ENCODE measurements at regions not wholly inside any gene's neighbourhood (a gene's known extent, or its start where the extent isn't known, plus 50 kb on each side); places are given as distances from the start of the nearest gene placed in this dataset.

- H3K4me1 ChIP-seq = no peaks in the 10 kb centered on the region
- no peak overlapping the region for H3K4me3 ChIP-seq (replicated peaks in 1 of 3)
- no peak for TF ChIP-seq POLR2A (IDR thresholded peaks at IDR 0.05)
- TF ChIP-seq, protein P1, sequence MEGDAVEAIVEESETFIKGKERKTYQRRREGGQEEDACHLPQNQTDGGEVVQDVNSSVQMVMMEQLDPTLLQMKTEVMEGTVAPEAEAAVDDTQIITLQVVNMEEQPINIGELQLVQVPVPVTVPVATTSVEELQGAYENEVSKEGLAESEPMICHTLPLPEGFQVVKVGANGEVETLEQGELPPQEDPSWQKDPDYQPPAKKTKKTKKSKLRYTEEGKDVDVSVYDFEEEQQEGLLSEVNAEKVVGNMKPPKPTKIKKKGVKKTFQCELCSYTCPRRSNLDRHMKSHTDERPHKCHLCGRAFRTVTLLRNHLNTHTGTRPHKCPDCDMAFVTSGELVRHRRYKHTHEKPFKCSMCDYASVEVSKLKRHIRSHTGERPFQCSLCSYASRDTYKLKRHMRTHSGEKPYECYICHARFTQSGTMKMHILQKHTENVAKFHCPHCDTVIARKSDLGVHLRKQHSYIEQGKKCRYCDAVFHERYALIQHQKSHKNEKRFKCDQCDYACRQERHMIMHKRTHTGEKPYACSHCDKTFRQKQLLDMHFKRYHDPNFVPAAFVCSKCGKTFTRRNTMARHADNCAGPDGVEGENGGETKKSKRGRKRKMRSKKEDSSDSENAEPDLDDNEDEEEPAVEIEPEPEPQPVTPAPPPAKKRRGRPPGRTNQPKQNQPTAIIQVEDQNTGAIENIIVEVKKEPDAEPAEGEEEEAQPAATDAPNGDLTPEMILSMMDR (IDR thresholded peaks at IDR 0.05) = no peak
- intact Hi-C loops (cut with DNase I) = no loop called here
- H3K27me3 ChIP-seq = no peaks in the 10 kb centered on the region
- H3K36me3 ChIP-seq = no peaks in the 10 kb centered on the region
- H3K27ac ChIP-seq = no peak overlapping the region
- WGBS, 2 donors = 77 to 85% methylated on average over 6 of the region's 6 CpGs
- H3K9me3 ChIP-seq = no peaks in the 10 kb centered on the region
- no peak for DNase-seq
Observed at GRCh38 chr7:156590212-156590611, 50.4 kb upstream of the RNF32 start.

DNA sequence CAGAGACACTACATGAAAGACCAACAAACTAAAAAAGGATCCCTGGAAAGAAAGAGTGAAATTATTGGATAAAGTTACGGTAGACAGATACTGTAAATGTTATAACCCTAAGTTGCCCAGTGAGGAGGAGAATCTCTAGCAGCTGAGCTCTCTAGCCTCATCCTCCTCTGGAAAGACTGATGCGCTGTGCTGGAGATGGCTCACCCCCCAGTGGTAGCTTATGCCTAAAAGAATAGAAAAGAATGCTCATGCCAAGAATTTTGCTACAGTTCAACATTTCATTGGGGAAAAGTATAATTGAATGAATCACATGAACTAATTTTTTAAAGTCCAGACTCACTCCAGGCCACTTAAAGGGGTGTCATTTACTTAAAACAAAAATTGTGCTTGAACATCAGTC lies 50.8 kb upstream of the RNF32 start:
- Histone ChIP-seq H3K4me3 (replicated peaks in 1 of 3) (no peak overlapping the region), H3K9me3 (no peaks in the 10 kb centered on the region), H3K36me3 (no peaks in the 10 kb centered on the region), H3K27ac (no peak overlapping the region), H3K27me3 (no peaks in the 10 kb centered on the region), H3K4me1 (no peaks in the 10 kb centered on the region)
- 81 to 84% methylated on average over 2 of the region's 2 CpGs for WGBS, 2 donors
- DNase-seq = no peak
- TF ChIP-seq, protein P1 (IDR thresholded peaks at IDR 0.05) = no peak
- TF ChIP-seq POLR2A (IDR thresholded peaks at IDR 0.05) = no peak
- intact Hi-C loops (cut with DNase I) = no loop called here

DNA sequence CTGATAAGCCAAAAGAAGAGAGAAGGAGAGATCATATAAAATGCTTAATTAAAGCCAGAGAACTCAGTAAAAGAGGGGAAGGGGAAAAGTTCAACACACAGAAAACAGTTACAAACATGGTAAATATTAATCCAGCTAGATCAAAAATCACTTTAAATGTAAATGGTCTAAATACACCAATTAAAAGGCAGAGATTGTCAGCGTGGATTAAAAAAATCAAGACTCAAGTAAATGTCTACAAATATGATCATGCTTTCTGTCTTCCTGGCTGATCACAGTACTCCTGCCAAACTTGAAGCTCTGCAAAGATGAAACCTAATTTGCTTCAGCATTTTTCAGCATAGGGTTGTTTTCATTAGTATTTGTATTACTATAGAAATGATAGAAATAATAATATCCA lies 54.6 kb upstream of the RNF32 start:
- intact Hi-C loops (cut with DNase I) = no loop called here
- no peak for DNase-seq

GRCh38 chr7:156585025-156585648 lies 55.4 kb upstream of the RNF32 start:
- intact Hi-C loops (cut with DNase I) = no loop called here

More for the DNA sequence above, 54.6 kb upstream of the RNF32 start:
- no peaks in the 10 kb centered on the region for H3K9me3 ChIP-seq
- H3K27me3 ChIP-seq = no peaks in the 10 kb centered on the region
- no peak overlapping the region for H3K4me3 ChIP-seq (replicated peaks in 1 of 3)
- 86 to 95% methylated on average over 1 of the region's 1 CpG for WGBS, 2 donors
- TF ChIP-seq, protein P1 (IDR thresholded peaks at IDR 0.05) = no peak
- no peak for TF ChIP-seq POLR2A (IDR thresholded peaks at IDR 0.05)
- H3K27ac ChIP-seq = no peak overlapping the region
- no peaks in the 10 kb centered on the region for H3K4me1 ChIP-seq
- no peaks in the 10 kb centered on the region for H3K36me3 ChIP-seq

DNA sequence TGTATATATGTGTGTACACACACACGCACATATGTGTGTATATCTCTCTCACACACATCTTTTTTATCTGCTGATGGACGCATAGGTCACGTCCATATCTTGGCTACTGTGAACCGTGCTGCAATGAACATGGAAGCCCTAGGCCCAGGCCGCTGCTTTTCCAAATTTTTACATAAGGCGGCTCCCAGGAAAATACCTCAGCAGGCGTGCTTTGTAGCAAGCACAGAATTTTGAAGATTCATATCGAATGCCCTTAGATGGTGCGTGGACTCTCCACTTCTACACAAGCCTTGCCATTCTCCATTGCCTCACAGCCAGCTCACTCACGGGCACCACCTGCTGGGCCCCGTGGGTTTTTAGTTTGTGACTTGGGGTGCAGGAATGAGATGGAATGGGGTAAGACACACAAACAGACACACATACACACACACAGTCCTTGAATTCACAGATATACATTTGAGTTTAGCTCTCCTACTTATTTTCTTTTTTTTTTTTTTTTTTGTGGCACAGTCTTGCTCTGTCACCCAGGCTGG lies 57.9 kb upstream of the RNF32 start:
- no peaks in the 10 kb centered on the region for H3K27me3 ChIP-seq
- WGBS, 2 donors = 96 to 97% methylated on average over 11 of the region's 11 CpGs
- intact Hi-C loops (cut with DNase I) = no loop called here
- H3K4me1 ChIP-seq = no peaks in the 10 kb centered on the region
- no peaks in the 10 kb centered on the region for H3K36me3 ChIP-seq
- no peak overlapping the region for H3K27ac ChIP-seq
- no peaks in the 10 kb centered on the region for H3K9me3 ChIP-seq
- H3K4me3 ChIP-seq (replicated peaks in 1 of 3) = no peak overlapping the region
- DNase-seq = no peak
- no peak for TF ChIP-seq POLR2A (IDR thresholded peaks at IDR 0.05)
- TF ChIP-seq, protein P1 (IDR thresholded peaks at IDR 0.05) = no peak

More at GRCh38 chr7:156585025-156585648, 55.4 kb upstream of the RNF32 start:
- no peaks in the 10 kb centered on the region for H3K4me1 ChIP-seq
- no peaks in the 10 kb centered on the region for H3K27me3 ChIP-seq
- H3K27ac ChIP-seq = no peak overlapping the region
- TF ChIP-seq POLR2A (IDR thresholded peaks at IDR 0.05) = no peak
- TF ChIP-seq, protein P1 (IDR thresholded peaks at IDR 0.05) = no peak
- 50 to 56% methylated on average over 6 of the region's 6 CpGs for WGBS, 2 donors
- H3K9me3 ChIP-seq = no peaks in the 10 kb centered on the region
- no peak for DNase-seq
- H3K36me3 ChIP-seq = no peaks in the 10 kb centered on the region
- H3K4me3 ChIP-seq (replicated peaks in 1 of 3) = no peak overlapping the region

All from thyroid gland (tissue), 4 donors.